Smooth muscle cell (in vitro differentiated cells): ENCODE measurements at regions not wholly inside any gene's neighbourhood (a gene's known extent, or its start where the extent isn't known, plus 50 kb on each side); places are given as distances from the start of the nearest gene placed in this dataset.
"Not testable (repeated sequence)": the region's sequence is repeated elsewhere in the genome, so short reads cannot be mapped to it uniquely, and the experiment has no call there.

Source experiments
- DNase-seq: peaks from one replicate; lab custom pipeline; 2025; ENCODE audit not compliant: unreplicated experiment; lab: John Stamatoyannopoulos, UW
- H2AFZ ChIP-seq: fragments of 200-600 bp; sonication (generic); 2 replicates; pipeline ENCODE4 v1.6.0; 2016; ENCODE audit warnings: antibody characterized with exemption, low read depth, mild to moderate bottlenecking
- H3F3A ChIP-seq: fragments of 200-600 bp; sonication (generic); 2 replicates; pipeline ENCODE4 v1.6.0; 2017; ENCODE audit warnings: antibody characterized with exemption, low read depth
- H3K27ac ChIP-seq: fragments of 200-600 bp; sonication (generic); 2 replicates; pipeline ENCODE4 v1.5.1; 2016; ENCODE audit warnings: low read depth, mild to moderate bottlenecking
- H3K27me3 ChIP-seq: fragments of 200-600 bp; sonication (generic); 2 replicates; pipeline ENCODE4 v1.6.1; 2016; ENCODE audit warnings: low read depth, mild to moderate bottlenecking
- H3K36me3 ChIP-seq: fragments of 200-600 bp; sonication (generic); 2 replicates; pipeline ENCODE4 v1.5.1; 2016; ENCODE audit warnings: low read depth
- H3K4me1 ChIP-seq: fragments of 200-600 bp; sonication (generic); 2 replicates; pipeline ENCODE4 v1.5.1; 2016; ENCODE audit warnings: low read depth
- H3K4me2 ChIP-seq: fragments of 200-600 bp; sonication (generic); 2 replicates; pipeline ENCODE4 v1.6.0; 2016; ENCODE audit warnings: mild to moderate bottlenecking
- H3K4me3 ChIP-seq: fragments of 200-600 bp; sonication (generic); 2 replicates; pipeline ENCODE4 v1.5.1; 2016; ENCODE audit warnings: mild to moderate bottlenecking
- H3K79me2 ChIP-seq: fragments of 200-600 bp; sonication (generic); 2 replicates; pipeline ENCODE4 v1.6.0; 2016; ENCODE audit warnings: low read depth, mild to moderate bottlenecking
- H3K9ac ChIP-seq: fragments of 200-600 bp; sonication (generic); 2 replicates; pipeline ENCODE4 v1.6.0; 2016; ENCODE audit warnings: low read depth
- H3K9me3 ChIP-seq: fragments of 200-600 bp; sonication (generic); replicated peaks from 2 replicates; pipeline ENCODE4 v1.5.1; 2016; ENCODE audit warnings: low read depth
- H4K20me1 ChIP-seq: fragments of 200-600 bp; sonication (generic); 2 replicates; pipeline ENCODE4 v1.6.0; 2016; ENCODE audit warnings: low read depth
- WGBS: methylation state at CpG from one replicate; pipeline ENCODE4 v1.1.7; 2016; ENCODE audit warnings: low lambda C conversion rate; 5-methylcytosine and 5-hydroxymethylcytosine counted together
- TF ChIP-seq, protein P1 (sequence below): fragments of 200-600 bp; sonication (generic); IDR thresholded peaks from 2 replicates; pipeline ENCODE4 v1.5.1; 2017; ENCODE audit warnings: borderline replicate concordance, mild to moderate bottlenecking, antibody characterized with exemption; ENCODE audit not compliant: insufficient read depth, poor library complexity, severe bottlenecking

DNA sequence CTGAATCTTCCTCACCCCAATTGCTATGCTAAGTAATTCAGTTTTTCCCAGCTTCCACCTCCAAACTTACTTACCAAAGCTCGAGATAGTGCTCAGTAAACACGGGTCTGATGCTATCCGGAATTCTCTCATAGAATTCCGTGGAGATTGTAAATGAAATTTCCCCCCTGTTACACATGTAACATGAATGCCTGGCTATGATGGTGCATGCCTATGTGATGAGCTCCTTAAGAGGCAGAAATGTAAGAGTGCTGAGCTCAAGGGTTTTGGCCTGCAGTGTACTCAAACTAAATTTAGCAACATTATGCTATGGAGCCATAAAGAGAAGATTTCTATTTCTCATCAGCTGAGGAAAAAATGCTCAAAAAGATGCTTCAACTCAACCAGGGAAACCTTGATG is 133.4 kb upstream of the FUT9 start:
- no peaks in the 10 kb centered on the region for H4K20me1 ChIP-seq
- TF ChIP-seq, protein P1, sequence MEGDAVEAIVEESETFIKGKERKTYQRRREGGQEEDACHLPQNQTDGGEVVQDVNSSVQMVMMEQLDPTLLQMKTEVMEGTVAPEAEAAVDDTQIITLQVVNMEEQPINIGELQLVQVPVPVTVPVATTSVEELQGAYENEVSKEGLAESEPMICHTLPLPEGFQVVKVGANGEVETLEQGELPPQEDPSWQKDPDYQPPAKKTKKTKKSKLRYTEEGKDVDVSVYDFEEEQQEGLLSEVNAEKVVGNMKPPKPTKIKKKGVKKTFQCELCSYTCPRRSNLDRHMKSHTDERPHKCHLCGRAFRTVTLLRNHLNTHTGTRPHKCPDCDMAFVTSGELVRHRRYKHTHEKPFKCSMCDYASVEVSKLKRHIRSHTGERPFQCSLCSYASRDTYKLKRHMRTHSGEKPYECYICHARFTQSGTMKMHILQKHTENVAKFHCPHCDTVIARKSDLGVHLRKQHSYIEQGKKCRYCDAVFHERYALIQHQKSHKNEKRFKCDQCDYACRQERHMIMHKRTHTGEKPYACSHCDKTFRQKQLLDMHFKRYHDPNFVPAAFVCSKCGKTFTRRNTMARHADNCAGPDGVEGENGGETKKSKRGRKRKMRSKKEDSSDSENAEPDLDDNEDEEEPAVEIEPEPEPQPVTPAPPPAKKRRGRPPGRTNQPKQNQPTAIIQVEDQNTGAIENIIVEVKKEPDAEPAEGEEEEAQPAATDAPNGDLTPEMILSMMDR = no peak
- no peak overlapping the region for H3K9ac ChIP-seq
- H3K4me1 ChIP-seq = no peaks in the 10 kb centered on the region
- H2AFZ ChIP-seq = no peak overlapping the region
- DNase-seq = no peak
- H3K79me2 ChIP-seq = no peaks in the 10 kb centered on the region
- H3K27me3 ChIP-seq = no peaks in the 10 kb centered on the region
- WGBS = 87% methylated on average over 4 of the region's 4 CpGs
- H3F3A ChIP-seq = no peaks in the 10 kb centered on the region
- H3K4me3 ChIP-seq = no peak overlapping the region
- no peaks in the 10 kb centered on the region for H3K9me3 ChIP-seq
- H3K27ac ChIP-seq = no peak overlapping the region
- no peak overlapping the region for H3K4me2 ChIP-seq
- H3K36me3 ChIP-seq = no peaks in the 10 kb centered on the region

DNA sequence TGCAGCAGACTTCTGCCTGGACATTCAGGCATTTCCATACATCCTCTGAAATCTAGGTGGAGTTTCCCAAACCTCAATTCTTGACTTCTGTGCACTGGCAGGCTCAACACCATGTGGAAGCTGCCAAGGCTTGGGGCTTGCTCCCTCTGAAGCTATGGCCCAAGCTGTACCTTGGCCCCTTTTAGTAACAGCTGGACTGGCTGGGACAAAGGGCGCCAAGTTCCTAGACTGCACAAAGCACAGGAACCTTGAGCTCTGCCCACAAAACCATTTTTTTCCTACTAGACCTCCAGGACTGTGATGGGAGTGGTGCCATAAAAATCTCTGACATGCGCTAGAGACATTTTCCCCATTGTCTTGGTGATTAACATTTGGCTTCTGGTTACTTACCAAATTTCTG is 127.1 kb upstream of the FUT9 start:
- not testable (repeated sequence) for H3K4me1 ChIP-seq, H3K79me2 ChIP-seq, H4K20me1 ChIP-seq, H3K9me3 ChIP-seq, H3K4me3 ChIP-seq, H3K4me2 ChIP-seq, H3K36me3 ChIP-seq, H3K9ac ChIP-seq, H3K27ac ChIP-seq, H2AFZ ChIP-seq, H3K27me3 ChIP-seq, DNase-seq, H3F3A ChIP-seq
- 93% methylated on average over 2 of the region's 2 CpGs for WGBS

DNA sequence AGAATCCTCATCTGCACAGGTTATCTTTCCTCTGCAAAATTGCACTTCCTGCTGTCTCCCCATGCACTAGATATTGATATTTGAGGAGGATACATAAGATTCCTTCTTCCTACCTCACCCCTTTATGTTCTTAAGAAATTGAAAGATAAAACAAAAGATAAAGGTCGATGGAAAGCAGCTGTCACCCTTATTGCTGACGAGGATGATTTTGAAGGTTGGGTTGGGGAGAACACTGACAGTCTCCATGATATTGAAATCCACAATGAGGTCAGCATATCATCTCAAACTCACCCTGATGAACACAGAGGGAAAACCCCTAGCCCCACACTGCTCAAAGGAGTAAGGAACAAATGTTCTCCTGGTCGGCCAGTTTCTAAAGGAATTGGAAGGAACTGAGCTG is 110.6 kb upstream of the FUT9 start:
- Histone ChIP-seq H3K27ac (no peak overlapping the region), H3F3A (no peaks in the 10 kb centered on the region), H3K36me3 (no peaks in the 10 kb centered on the region), H2AFZ (no peak overlapping the region), H3K9me3 (no peaks in the 10 kb centered on the region), H3K4me3 (no peak overlapping the region), H4K20me1 (no peaks in the 10 kb centered on the region), H3K9ac (no peak overlapping the region), H3K27me3 (no peaks in the 10 kb centered on the region), H3K79me2 (no peaks in the 10 kb centered on the region), H3K4me2 (no peak overlapping the region), H3K4me1 (no peaks in the 10 kb centered on the region)
- TF ChIP-seq, protein P1 = no peak
- WGBS = 85% methylated on average over 3 of the region's 3 CpGs
- DNase-seq = no peak

DNA sequence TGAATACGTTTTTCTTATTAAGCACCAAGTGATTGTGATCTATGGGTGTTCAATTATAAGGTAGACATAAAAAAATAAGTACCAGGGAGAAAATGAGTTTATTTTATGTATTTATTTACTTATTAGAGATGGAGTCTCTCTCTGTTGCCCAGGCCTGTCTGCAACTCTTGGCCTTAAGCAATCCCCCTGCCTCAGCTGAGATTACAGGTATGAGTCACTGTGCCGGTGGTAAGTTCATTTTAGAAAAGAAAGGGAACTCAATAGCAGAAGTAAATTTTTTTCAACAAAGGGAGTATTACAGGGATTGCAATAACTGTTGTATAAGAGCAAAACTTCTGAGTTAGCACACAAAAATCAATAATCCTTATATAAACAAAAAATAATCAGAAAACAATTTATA is 98.7 kb upstream of the FUT9 start:
- Histone ChIP-seq H3K4me1 (no peaks in the 10 kb centered on the region), H3K9ac (no peak overlapping the region), H3K36me3 (no peaks in the 10 kb centered on the region), H2AFZ (no peak overlapping the region), H3K4me3 (no peak overlapping the region), H4K20me1 (no peaks in the 10 kb centered on the region), H3K79me2 (no peaks in the 10 kb centered on the region), H3K4me2 (no peak overlapping the region), H3K27ac (no peak overlapping the region), H3F3A (no peaks in the 10 kb centered on the region), H3K9me3 (no peaks in the 10 kb centered on the region), H3K27me3 (no peaks in the 10 kb centered on the region)
- no peak for DNase-seq
- WGBS = 48% methylated on average over 2 of the region's 2 CpGs
- TF ChIP-seq, protein P1 = no peak
